Loucy (cell line): ENCODE measurements at regions not wholly inside any gene's neighbourhood (a gene's known extent, or its start where the extent isn't known, plus 50 kb on each side); places are given as distances from the start of the nearest gene placed in this dataset.

Experiments
- EZH2phosphoT487 ChIP-seq: fragments of 200-600 bp; IDR thresholded peaks from 2 replicates; pipeline ENCODE4 v1.6.1; 2018; ENCODE audit warnings: antibody characterized with exemption, mild to moderate bottlenecking, moderate library complexity, borderline replicate concordance
- TF ChIP-seq, protein P1 (sequence below): fragments of 200-600 bp; sonication (generic); conservative IDR thresholded peaks from 2 replicates; pipeline ENCODE4 v1.5.1; 2014; ENCODE audit warnings: mild to moderate bottlenecking, antibody characterized with exemption, low read length

DNA sequence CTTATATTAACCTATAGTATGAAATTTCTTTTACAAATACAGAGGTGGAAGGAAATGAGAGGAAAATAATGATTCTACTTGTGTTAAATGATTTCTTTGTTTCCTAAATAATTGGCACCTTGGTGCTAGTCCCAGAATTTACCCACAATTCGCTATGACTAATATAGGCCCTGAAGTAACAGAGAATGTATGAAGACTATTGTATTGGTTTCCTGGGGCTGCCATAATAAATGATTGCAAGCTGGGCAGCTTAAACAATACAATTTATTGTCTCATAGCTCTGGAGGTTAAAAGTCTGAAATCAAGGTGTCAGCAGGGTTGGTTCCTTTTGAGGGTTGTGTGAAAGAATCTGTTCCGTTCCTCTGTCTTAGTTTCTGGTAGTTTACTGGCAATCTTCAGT, 74.8 kb upstream of the GPRIN3 start:
- TF ChIP-seq, protein P1, sequence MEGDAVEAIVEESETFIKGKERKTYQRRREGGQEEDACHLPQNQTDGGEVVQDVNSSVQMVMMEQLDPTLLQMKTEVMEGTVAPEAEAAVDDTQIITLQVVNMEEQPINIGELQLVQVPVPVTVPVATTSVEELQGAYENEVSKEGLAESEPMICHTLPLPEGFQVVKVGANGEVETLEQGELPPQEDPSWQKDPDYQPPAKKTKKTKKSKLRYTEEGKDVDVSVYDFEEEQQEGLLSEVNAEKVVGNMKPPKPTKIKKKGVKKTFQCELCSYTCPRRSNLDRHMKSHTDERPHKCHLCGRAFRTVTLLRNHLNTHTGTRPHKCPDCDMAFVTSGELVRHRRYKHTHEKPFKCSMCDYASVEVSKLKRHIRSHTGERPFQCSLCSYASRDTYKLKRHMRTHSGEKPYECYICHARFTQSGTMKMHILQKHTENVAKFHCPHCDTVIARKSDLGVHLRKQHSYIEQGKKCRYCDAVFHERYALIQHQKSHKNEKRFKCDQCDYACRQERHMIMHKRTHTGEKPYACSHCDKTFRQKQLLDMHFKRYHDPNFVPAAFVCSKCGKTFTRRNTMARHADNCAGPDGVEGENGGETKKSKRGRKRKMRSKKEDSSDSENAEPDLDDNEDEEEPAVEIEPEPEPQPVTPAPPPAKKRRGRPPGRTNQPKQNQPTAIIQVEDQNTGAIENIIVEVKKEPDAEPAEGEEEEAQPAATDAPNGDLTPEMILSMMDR, result no peak
- no peak for TF ChIP-seq EZH2phosphoT487
